ENCODE measurements at regions not wholly inside any gene's neighbourhood (a gene's known extent, or its start where the extent isn't known, plus 50 kb on each side); places are given as distances from the start of the nearest gene placed in this dataset.

GRCh38 chr1:187374742-187375141 lies 546.0 kb downstream of the PLA2G4A start:
- no peak for TF ChIP-seq CTCF (conservative IDR thresholded peaks at IDR 0.05; ENCODE audit: low read length)
- no peak for TF ChIP-seq EZH2phosphoT487 (IDR thresholded peaks at IDR 0.05; ENCODE audit: borderline replicate concordance, low read depth, low read length)

All from OCI-LY7 (cell line).